Activated CD4-positive, alpha-beta T cell treated with anti-CD3 and anti-CD28 coated beads, Interleukin-2, Interleukin-6, amounts not matched to agents 100 ng/mL and 50 ng/mL, durations not matched to agents 16 hours and 8 hours (primary cell): ENCODE measurements at regions not wholly inside any gene's neighbourhood (a gene's known extent, or its start where the extent isn't known, plus 50 kb on each side); places are given as distances from the start of the nearest gene placed in this dataset.
A peak's percentile ranks its signal among the peaks of the same experiment; 100 is the strongest.

Source experiments
- DNase-seq: peaks from one replicate; pipeline ENCODE4 v3.0.0-alpha.2; 2020

GRCh38 chr14:22333422-22334274, 255.4 kb downstream of the DAD1 start:
- DNase-seq: no peak

- DNase-seq: no peak
These were observed 256.2 kb downstream of the DAD1 start for GRCh38 chr14:22332686-22333421.

DNA sequence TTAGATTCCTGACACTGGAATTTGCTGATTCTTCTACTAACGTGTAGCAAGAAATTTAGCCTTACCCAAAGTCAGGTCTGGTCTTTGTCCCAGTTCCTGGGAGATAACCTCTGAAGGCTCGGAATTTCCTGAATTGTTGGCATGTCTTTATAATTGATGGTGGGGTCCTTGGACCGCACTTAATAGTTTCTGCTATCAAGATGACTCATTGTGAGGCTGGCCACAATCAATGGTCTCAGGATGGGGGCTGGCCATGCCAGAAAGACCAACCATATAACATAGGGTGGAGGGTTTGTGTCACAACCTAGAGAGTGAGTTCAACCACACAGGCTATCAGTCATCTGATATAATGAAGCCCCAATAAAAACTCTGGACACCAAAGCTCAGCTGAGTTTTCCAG, 259.7 kb downstream of the DAD1 start:
- DNase-seq: no peak

GRCh38 chr14:22325676-22326400, 263.2 kb downstream of the DAD1 start:
- DNase-seq: no peak

DNA sequence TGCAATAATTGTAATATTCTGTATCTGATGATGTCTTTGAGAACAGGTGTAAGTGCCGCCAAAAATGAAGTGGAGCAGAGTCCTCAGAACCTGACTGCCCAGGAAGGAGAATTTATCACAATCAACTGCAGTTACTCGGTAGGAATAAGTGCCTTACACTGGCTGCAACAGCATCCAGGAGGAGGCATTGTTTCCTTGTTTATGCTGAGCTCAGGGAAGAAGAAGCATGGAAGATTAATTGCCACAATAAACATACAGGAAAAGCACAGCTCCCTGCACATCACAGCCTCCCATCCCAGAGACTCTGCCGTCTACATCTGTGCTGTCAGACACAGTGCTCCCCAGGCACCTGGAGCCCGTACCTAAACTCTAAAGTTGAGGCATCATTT, 268.7 kb downstream of the DAD1 start:
- DNase-seq: no peak

GRCh38 chr14:22319526-22320361, 269.3 kb downstream of the DAD1 start:
- DNase-seq: peak; percentile 20

GRCh38 chr14:22318951-22319350, 270.1 kb downstream of the DAD1 start:
- no peak for DNase-seq

DNA sequence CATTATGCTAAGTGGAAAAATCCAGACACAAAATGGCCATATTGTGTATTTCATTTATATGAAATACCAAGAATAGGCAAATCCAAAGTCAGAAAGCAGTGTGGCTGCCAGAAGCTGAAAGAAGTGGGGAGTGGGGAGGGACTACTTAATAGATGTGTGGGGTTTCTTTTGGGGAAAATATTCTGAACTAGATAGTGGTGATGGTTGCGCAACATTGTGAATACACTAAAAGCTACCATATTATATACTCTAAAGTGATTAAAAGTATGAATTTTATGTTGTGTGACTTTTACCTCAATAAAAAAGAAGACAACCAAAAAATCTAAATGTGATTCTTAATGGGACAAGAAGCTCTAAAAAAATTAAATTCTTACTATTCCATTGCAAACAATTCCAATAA, 272.6 kb downstream of the DAD1 start:
- DNase-seq: no peak

GRCh38 chr14:22315336-22315735, 273.7 kb downstream of the DAD1 start:
- no peak for DNase-seq

- no peak for DNase-seq
These were observed 274.7 kb downstream of the DAD1 start for GRCh38 chr14:22314183-22314820.

DNA sequence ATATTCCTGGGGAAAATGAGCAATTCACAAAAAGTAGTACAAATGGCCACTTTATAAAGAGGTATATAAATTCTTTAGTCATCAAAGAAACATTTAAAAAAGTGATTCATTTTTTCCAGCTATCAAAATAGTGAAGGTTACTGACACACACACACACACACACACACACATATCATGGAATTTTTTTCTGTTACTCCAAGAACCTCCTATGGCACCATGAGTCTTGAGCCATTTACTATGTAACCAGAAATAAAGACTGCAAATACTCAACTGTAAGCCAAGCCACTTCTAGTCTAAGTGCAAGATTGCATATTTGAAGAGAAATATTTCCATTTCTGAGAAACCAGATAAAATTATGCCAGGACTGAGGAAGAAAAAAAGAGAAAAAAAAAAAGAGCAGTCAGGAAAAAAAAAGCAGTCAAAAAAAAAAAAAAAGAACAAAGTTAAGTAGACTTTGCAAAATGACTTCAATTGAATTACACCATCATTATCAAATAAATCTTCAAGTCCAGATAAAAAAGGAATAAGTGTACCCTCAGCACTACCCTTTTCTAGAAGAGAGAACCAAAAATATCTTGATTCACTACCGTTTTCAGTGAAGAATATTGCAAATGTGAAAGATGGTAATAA, 275.7 kb downstream of the DAD1 start:
- DNase-seq: no peak

DNA sequence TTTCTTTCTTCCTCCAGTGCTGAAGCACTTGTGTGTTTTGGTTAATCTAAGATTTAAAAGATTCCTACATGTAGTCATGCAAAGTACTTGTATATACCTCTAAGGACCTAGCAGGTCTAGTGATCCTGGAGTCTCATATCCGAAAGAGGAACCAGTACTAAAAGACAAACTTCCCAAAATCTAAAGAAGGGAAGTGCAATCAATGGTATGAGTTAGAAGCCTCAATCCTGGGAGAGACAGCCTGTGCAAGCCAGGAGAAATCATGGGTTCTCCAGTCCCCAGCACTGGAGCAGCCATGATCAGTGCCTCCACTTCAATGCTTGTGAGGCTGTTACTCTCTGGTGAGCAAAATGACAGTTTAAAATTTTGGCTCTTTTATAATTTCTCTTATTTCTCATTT, 277.4 kb downstream of the DAD1 start:
- DNase-seq: no peak

DNA sequence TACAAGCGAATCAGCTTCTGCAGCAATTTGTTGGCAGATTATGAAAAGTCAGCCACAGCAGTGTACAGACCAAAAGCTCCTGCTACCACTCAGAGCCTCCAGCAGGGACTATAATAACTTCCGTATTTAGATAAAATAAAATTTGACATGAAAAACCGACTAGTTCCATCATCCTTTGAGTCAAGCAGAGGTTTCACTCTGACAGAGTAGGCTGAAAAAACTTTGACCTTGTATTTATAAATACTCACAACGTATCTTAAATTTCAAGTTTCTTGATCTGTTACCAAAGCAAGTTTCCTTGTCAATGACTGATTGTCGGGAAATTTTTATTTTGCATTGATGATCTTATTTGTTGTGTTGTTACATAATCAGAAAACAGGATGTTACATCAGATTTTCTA, 283.4 kb downstream of the DAD1 start:
- no peak for DNase-seq

DNA sequence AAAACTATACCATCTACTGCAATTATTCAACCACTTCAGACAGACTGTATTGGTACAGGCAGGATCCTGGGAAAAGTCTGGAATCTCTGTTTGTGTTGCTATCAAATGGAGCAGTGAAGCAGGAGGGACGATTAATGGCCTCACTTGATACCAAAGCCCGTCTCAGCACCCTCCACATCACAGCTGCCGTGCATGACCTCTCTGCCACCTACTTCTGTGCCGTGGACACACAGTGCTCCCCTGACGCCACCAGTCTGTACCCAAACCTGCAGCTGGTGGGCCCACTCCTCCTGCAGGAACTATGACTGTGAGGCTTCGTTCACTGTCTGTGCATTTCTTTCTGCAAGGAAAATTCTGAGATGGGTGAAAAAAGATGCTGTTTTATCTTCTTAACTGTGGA, 284.7 kb downstream of the DAD1 start:
- DNase-seq: no peak

GRCh38 chr14:22303589-22304195, 285.3 kb downstream of the DAD1 start:
- no peak for DNase-seq

GRCh38 chr14:22300646-22301045, 288.4 kb downstream of the DAD1 start:
- DNase-seq: no peak

- DNase-seq: no peak
These were observed 291.6 kb downstream of the DAD1 start for GRCh38 chr14:22297376-22297775.

GRCh38 chr14:22296722-22297121, 292.3 kb downstream of the DAD1 start:
- no peak for DNase-seq

DNA sequence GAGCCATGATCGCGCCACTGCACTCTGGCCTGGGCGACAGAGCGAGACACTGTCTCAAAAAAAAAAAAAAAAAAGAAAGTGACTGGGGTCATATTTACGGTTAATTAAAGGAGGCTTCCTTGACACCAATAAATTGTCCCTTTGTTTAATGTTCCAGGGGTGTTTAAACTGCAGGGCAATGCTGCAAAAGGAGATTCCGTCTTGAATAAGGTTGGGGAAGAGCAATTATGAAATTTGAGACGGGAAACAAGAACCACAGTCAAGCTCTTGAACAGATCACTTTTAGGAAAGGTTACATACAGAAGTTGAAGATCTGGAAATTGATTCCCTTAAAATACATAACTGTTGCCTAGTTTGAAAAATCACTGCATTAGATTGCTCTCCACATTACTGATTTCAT, 292.9 kb downstream of the DAD1 start:
- no peak for DNase-seq

DNA sequence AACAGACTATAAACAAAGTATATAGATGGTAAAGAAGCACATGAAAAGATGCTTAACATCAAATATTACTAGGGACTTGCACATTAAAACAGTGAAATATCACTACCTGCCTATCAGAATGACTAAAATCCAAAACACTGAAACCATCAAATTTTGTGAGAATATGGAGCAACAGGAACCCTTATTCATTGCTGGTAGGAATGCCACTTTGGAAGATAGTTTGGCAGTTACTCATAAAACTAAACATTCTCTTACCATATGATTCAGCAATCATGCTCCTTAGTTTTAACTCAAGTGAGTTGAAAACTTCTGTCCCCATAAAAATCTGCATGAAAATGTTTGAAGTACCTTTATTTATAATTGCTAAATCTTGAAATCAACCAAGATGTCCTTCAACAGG, 297.6 kb downstream of the DAD1 start:
- no peak for DNase-seq

DNA sequence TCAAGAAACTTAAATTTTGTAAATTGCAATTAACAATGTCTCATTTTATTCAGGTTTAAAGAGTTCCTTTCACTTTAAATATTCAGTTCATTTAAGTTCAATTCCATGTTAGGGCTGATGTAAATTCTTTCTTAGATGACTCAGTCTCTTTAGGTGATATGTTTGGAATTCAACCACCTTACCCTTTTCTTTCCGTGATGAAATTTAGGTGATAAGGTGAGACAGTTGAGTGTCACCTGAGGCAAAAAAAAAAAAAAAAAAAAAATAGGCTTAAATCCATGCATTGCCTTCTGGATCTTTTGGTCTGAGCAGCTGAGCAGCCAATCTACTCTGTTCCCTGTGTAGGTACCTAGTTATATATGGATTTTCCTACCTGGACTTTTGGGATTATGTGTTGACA, 299.5 kb downstream of the DAD1 start:
- no peak for DNase-seq
